H9 (cell line): ENCODE measurements at regions not wholly inside any gene's neighbourhood (a gene's known extent, or its start where the extent isn't known, plus 50 kb on each side); places are given as distances from the start of the nearest gene placed in this dataset.

Experiments used
- DNase-seq: peaks from one replicate; pipeline ENCODE4 v3.0.0-alpha.2; 2017
- H2AFZ ChIP-seq: one replicate; pipeline ENCODE4 v1.6.1; 2013; ENCODE audit warnings: mild to moderate bottlenecking, low read length, control low read depth, moderate library complexity
- H2AK5ac ChIP-seq: 2 replicates; pipeline ENCODE4 v1.6.1; 2013; ENCODE audit warnings: low read length, control low read depth, mixed read lengths; ENCODE audit not compliant: insufficient read length
- H2BK120ac ChIP-seq: one replicate; pipeline ENCODE4 v1.6.1; 2013; ENCODE audit warnings: low read depth, mild to moderate bottlenecking, low read length, control low read depth, inconsistent platforms; ENCODE audit not compliant: poor library complexity, severe bottlenecking
- H2BK12ac ChIP-seq: 2 replicates; pipeline ENCODE4 v1.6.1; 2013; ENCODE audit warnings: low read length, control low read depth, mixed read lengths, low read depth; ENCODE audit not compliant: insufficient read length
- H2BK15ac ChIP-seq: 2 replicates; pipeline ENCODE4 v1.6.1; 2013; ENCODE audit warnings: low read depth, low read length, control low read depth
- H2BK20ac ChIP-seq: one replicate; pipeline ENCODE4 v1.6.1; 2013; ENCODE audit warnings: low read depth, mild to moderate bottlenecking, low read length, control low read depth, inconsistent platforms; ENCODE audit not compliant: poor library complexity, severe bottlenecking
- H2BK5ac ChIP-seq: 2 replicates; pipeline ENCODE4 v1.6.1; 2013; ENCODE audit warnings: low read length, control low read depth, mixed read lengths; ENCODE audit not compliant: insufficient read length
- H3K14ac ChIP-seq: 2 replicates; pipeline ENCODE4 v1.6.1; 2013; ENCODE audit warnings: low read length, control low read depth; ENCODE audit not compliant: insufficient read depth
- H3K18ac ChIP-seq: 2 replicates; pipeline ENCODE4 v1.6.1; 2013; ENCODE audit warnings: low read depth, mild to moderate bottlenecking, mixed read lengths, low read length, control low read depth; ENCODE audit not compliant: insufficient read length
- H3K23ac ChIP-seq: 2 replicates; pipeline ENCODE4 v1.6.1; 2013; ENCODE audit warnings: low read length, control low read depth, mixed read lengths, low read depth; ENCODE audit not compliant: insufficient read length
- H3K23me2 ChIP-seq: 2 replicates; pipeline ENCODE4 v1.6.1; 2013; ENCODE audit warnings: low read depth, mild to moderate bottlenecking, mixed read lengths, low read length, control low read depth; ENCODE audit not compliant: insufficient read length, poor library complexity, severe bottlenecking
- H3K27ac ChIP-seq: 2 replicates; pipeline ENCODE4 v1.5.1; 2013; ENCODE audit warnings: low read length, control low read depth, mixed read lengths, low read depth; ENCODE audit not compliant: insufficient read length
- H3K27me3 ChIP-seq: 2 replicates; pipeline ENCODE4 v1.6.1; 2013; ENCODE audit warnings: low read length, control low read depth, inconsistent platforms; ENCODE audit not compliant: insufficient read depth
- H3K4ac ChIP-seq: 2 replicates; pipeline ENCODE4 v1.6.1; 2013; ENCODE audit warnings: low read depth, mild to moderate bottlenecking, control low read depth, inconsistent platforms, low read length, moderate library complexity
- H3K4me1 ChIP-seq: 2 replicates; pipeline ENCODE4 v1.6.1; 2013; ENCODE audit warnings: low read length, control low read depth, inconsistent platforms; ENCODE audit not compliant: insufficient read depth
- H3K4me2 ChIP-seq: 2 replicates; pipeline ENCODE4 v1.6.1; 2013; ENCODE audit warnings: low read length, control low read depth, mixed read lengths; ENCODE audit not compliant: insufficient read length, insufficient read depth
- H3K56ac ChIP-seq: 2 replicates; pipeline ENCODE4 v1.6.1; 2013; ENCODE audit warnings: low read depth, mild to moderate bottlenecking, mixed read lengths, low read length, control low read depth; ENCODE audit not compliant: insufficient read length
- H3K79me1 ChIP-seq: 2 replicates; pipeline ENCODE4 v1.6.1; 2013; ENCODE audit warnings: low read depth, mild to moderate bottlenecking, moderate library complexity, low read length, control low read depth, inconsistent platforms; ENCODE audit not compliant: insufficient read depth, poor library complexity, severe bottlenecking
- H3K79me2 ChIP-seq: 2 replicates; pipeline ENCODE4 v1.6.1; 2013; ENCODE audit warnings: low read length, control low read depth, inconsistent platforms; ENCODE audit not compliant: insufficient read depth
- H3K9ac ChIP-seq: 2 replicates; pipeline ENCODE4 v1.6.1; 2013; ENCODE audit warnings: low read length, control low read depth, mixed read lengths; ENCODE audit not compliant: insufficient read length; ENCODE audit errors: extremely low read depth
- H3K9me3 ChIP-seq: one replicate; pipeline ENCODE4 v1.6.1; 2013; ENCODE audit warnings: low read depth, low read length, inconsistent platforms; ENCODE audit not compliant: control insufficient read depth
- H3T11ph ChIP-seq: one replicate; pipeline ENCODE4 v1.6.1; 2013; ENCODE audit warnings: mild to moderate bottlenecking, low read length, control low read depth, inconsistent platforms
- H4K20me1 ChIP-seq: one replicate; pipeline ENCODE4 v1.6.1; 2013; ENCODE audit not compliant: control insufficient read depth, insufficient read length, insufficient read depth
- H4K5ac ChIP-seq: 2 replicates; pipeline ENCODE4 v1.6.1; 2013; ENCODE audit warnings: low read depth, mild to moderate bottlenecking, mixed read lengths, low read length, control low read depth; ENCODE audit not compliant: insufficient read length
- H4K8ac ChIP-seq: replicated peaks from 2 replicates; pipeline ENCODE4 v1.6.1; 2013; ENCODE audit warnings: low read length, control low read depth, mixed read lengths, low read depth; ENCODE audit not compliant: insufficient read length
- H4K91ac ChIP-seq: 2 replicates; pipeline ENCODE4 v1.6.1; 2013; ENCODE audit warnings: low read depth, mild to moderate bottlenecking, moderate library complexity, mixed read lengths, low read length, control low read depth; ENCODE audit not compliant: insufficient read length
- H3K27ac Mint-ChIP-seq, 3 experiments: 2 replicates in 2 of 3; 3 replicates in 1 of 3; pipeline ENCODE4 v1.8.0; 2020 to 2021; ENCODE audit warnings: mixed read lengths in 3 of 3, mild to moderate bottlenecking in 1 of 3, moderate library complexity in 1 of 3
- H3K27me3 Mint-ChIP-seq: 2 replicates; pipeline ENCODE4 v1.8.0; 2021; ENCODE audit warnings: low read depth, mild to moderate bottlenecking, moderate library complexity, mixed read lengths
- H3K36me3 Mint-ChIP-seq, 3 experiments: 2 replicates in 2 of 3; 3 replicates in 1 of 3; pipeline ENCODE4 v1.8.0; 2020 to 2021; ENCODE audit warnings: low read depth in 3 of 3, mixed read lengths in 3 of 3; ENCODE audit not compliant: insufficient read depth in 1 of 3
- H3K4me1 Mint-ChIP-seq, 2 experiments: 2 replicates each; pipeline ENCODE4 v1.8.0; 2020; ENCODE audit warnings: mixed read lengths in 2 of 2
- H3K4me3 Mint-ChIP-seq, 2 experiments: 2 replicates in 1 of 2; 3 replicates in 1 of 2; pipeline ENCODE4 v1.8.0; 2020 to 2021; ENCODE audit warnings: mild to moderate bottlenecking in 2 of 2, mixed read lengths in 2 of 2, moderate library complexity in 1 of 2
- H3K9me3 Mint-ChIP-seq, 2 experiments: 2 replicates in 1 of 2; 3 replicates in 1 of 2; pipeline ENCODE4 v1.8.0; 2020; ENCODE audit warnings: mild to moderate bottlenecking in 2 of 2, mixed read lengths in 2 of 2, moderate library complexity in 1 of 2
- CTCF ChIP-seq: fragments of 200-600 bp; sonication (generic); conservative IDR thresholded peaks from 3 replicates; pipeline ENCODE4 v1.8.0; 2021; ENCODE audit warnings: antibody characterized with exemption, mild to moderate bottlenecking
- WGBS: extraction: QIAGEN DNeasy Blood & Tissue Kit; methylation state at CpG from one replicate; pipeline ENCODE4 v1.1.7; 2013; ENCODE audit warnings: missing lambda C conversion rate, low lambda C conversion rate, mixed read lengths; ENCODE audit not compliant: insufficient read length; ENCODE audit errors: extremely low coverage; 5-methylcytosine and 5-hydroxymethylcytosine counted together

GRCh38 chr7:46754140-46754720 lies 827.7 kb downstream of the TNS3 start:
- H3K27me3 ChIP-seq = no peaks in the 10 kb centered on the region
- H4K20me1 ChIP-seq = no peaks in the 10 kb centered on the region
- H3K23ac ChIP-seq = no peak overlapping the region
- no peak overlapping the region for H2AK5ac ChIP-seq
- Mint-ChIP-seq H3K9me3 (no peaks in the 10 kb centered on the region), H3K4me1 (peaks cover 0 to 5% of the 10 kb centered on the region in 2 experiments; a peak in 2 of 4 replicates), H3K27ac (no peak overlapping the region), H3K36me3 (no peaks in the 10 kb centered on the region), H3K27me3 (no peaks in the 10 kb centered on the region), H3K4me3 (no peak overlapping the region)
- no peaks in the 10 kb centered on the region for H3K9me3 ChIP-seq
- WGBS = no CpG with 5 or more reads among the region's 2 CpGs
- no peak overlapping the region for H3K9ac ChIP-seq
- no peak for DNase-seq
- no peaks in the 10 kb centered on the region for H3K79me2 ChIP-seq
- no peak overlapping the region for H3K4ac ChIP-seq
- H3K56ac ChIP-seq = no peak overlapping the region
- H2BK20ac ChIP-seq = no peak overlapping the region
- no peak overlapping the region for H3K27ac ChIP-seq
- H2BK120ac ChIP-seq = no peak overlapping the region
- no peak overlapping the region for H4K8ac ChIP-seq
- no peak overlapping the region for H4K91ac ChIP-seq
- TF ChIP-seq CTCF = no peak
- H3K14ac ChIP-seq = no peak overlapping the region
- H3K4me2 ChIP-seq = no peak overlapping the region
- H3K23me2 ChIP-seq = no peaks in the 10 kb centered on the region
- no peak overlapping the region for H2BK12ac ChIP-seq
- no peak overlapping the region for H2BK5ac ChIP-seq
- H3K18ac ChIP-seq = no peak overlapping the region
- H4K5ac ChIP-seq = no peak overlapping the region
- H3T11ph ChIP-seq = no peak overlapping the region
- H2AFZ ChIP-seq = no peak overlapping the region
- no peaks in the 10 kb centered on the region for H3K79me1 ChIP-seq
- no peaks in the 10 kb centered on the region for H3K4me1 ChIP-seq
- H2BK15ac ChIP-seq = no peak overlapping the region
